Superior temporal gyrus (tissue), 1 donor: ENCODE measurements at regions not wholly inside any gene's neighbourhood (a gene's known extent, or its start where the extent isn't known, plus 50 kb on each side); places are given as distances from the start of the nearest gene placed in this dataset.
"Not testable (repeated sequence)": the region's sequence is repeated elsewhere in the genome, so short reads cannot be mapped to it uniquely, and the experiment has no call there.

Experiments
- DNase-seq: peaks from one replicate; pipeline ENCODE4 v3.0.0-alpha.2; 2016; ENCODE audit errors: extremely low spot score

- DNase-seq: no peak
These were observed 55.2 kb upstream of the SLIT2 start for GRCh38 chr4:20196476-20196875.

DNA sequence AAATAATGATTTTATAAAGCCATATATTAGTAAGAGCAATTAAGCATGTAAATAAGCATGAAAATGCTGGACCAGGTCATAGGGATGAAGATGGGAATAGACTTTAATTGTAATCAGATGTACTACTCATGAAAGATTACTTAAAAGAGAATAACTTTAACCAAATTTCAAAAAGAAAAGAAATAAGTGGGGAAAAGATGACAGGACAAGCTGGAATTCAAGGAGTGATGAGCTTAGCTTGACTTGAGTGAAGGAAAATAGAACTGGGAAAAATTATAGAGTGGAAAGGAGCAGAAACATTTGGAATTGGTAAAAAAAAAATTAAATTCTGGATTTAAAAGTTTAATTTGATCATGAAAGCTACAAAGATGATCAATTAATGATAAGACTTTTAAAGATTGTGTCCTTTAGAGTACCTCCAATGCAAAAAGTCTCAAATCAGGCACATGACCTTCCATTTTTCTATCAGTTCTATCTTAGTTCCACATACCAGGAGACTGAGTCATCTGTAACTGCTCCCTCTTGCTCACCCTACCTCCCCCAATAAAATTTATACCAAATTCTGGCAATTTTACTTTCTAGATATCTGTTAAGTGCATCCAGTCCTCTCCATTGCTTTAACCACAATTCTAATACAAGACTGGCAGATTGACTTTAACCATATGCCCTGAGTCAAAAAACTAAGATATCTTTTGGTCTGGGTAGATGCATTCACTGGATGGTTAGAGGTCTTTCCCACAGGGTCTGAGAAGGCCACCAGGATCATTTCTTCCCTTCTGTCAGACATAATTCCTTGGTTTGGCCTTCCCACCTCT is 56.4 kb upstream of the SLIT2 start:
- no peak for DNase-seq

GRCh38 chr4:20194123-20195013 is 57.3 kb upstream of the SLIT2 start:
- no peak for DNase-seq

DNA sequence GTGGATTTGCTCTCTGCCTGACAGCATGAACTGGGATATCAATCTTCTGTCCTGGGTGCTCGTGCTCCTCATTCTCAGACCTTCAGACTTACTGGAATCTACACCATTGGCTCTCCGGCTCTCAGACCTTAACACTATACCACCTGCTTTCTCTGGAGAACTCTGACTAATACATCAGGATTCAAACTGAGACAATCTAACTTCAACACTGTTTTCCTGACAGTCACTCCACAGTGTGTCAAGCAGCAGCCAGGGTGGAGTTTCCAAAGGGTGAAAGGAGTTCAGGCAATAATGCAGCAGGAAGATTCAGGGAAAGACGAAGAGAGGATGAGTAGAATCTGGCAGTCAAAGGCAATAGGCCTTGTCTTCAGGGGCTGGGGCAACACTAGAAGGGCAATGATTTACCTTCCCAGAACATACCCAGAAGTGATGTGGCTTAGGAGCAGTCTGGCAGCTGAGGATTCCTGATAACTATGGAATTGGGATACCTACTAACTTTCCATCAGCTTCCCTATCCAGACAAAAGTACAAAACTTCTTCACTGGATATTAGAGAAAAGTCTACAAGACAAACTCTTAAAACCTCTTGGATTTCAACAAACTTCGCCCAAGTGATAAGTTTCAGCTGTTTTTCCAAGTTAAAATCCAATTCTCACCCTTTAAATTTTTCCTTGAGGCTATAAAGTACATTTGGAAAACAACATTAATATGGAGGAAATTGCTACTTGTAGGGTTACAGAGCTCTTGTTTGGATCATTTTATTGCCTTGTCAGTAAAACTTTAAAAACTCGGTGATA is 58.4 kb upstream of the SLIT2 start:
- DNase-seq: no peak

DNA sequence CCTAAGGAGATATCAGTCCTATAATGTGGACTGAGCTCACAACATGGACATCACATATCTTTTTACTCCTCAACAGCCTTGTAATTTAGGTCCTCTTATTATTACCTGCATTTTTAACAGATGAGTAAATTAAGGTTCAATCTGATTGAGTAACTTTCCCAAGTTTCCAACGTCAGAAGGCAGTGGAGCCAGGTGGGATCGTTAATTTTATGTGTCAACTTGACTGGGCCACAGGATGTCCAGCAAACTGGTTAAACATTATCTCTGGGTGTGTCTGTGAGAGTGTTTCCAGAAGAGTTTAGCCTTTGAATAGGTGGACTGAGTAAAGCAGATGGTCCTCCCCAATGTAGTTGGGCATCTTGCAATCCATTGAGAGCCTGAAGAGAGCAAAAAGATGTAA is 59.0 kb upstream of the SLIT2 start:
- DNase-seq: no peak

DNA sequence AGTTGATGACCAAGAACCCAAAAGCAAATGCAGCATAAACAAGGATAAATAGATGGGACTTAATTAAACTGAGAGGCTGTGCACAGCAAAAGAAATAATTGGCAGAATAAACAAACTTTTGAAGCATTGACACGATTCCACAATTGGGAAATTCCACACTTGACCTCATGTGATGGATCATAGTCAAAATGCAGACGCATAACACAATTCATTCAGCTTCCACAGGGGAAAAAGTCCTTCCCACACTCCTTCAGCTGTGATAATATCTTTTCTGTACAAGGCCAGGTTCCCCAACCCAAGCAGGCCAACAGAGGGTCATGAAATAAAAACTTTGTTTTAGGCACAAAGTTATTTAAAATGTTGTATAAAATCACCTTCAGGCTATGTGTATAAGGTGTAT is 66.6 kb upstream of the SLIT2 start:
- no peak for DNase-seq

- DNase-seq: not testable (repeated sequence)
These were observed 68.6 kb upstream of the SLIT2 start for GRCh38 chr4:20183131-20183530.

- DNase-seq: no peak
These were observed 69.8 kb upstream of the SLIT2 start for GRCh38 chr4:20181926-20182325.

DNA sequence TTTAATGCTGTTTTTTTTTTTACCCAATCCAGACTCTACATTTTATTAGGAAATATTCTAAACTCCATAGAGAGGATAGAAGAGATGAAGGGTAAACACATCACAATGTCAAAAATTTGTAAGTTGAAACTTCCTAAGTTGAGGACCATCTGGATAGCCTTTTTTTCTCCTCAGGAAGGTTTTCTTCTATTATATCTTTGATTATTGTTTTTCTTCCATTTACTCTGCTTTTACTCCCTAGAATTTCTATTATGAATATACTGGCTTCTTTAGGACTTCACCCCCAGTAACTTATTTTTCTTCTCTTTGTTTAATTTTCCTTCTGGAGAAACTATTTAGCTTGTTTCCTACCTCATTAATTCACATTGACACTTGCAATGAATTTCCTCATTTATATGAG is 71.2 kb upstream of the SLIT2 start:
- DNase-seq: no peak

- DNase-seq: no peak
These were observed 72.7 kb upstream of the SLIT2 start for GRCh38 chr4:20178902-20179576.

DNA sequence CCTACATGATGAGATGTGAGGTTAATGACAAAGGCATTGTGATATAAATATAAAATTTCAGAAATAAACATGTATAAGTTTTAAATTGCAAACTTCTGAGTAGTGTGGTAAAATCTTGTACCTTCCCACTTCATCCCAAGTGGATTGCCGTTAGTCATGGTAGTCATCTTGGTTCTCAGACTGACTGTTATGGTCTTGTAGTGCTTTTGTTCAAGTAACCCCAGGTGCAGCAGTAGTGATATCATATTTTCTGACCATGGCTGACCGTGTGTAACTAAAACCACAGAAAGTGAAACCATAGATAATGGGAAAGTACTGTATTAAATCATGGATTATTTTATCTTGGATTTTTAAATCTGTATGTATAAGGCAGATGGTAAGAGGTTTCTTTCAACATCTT is 74.8 kb upstream of the SLIT2 start:
- DNase-seq: no peak

DNA sequence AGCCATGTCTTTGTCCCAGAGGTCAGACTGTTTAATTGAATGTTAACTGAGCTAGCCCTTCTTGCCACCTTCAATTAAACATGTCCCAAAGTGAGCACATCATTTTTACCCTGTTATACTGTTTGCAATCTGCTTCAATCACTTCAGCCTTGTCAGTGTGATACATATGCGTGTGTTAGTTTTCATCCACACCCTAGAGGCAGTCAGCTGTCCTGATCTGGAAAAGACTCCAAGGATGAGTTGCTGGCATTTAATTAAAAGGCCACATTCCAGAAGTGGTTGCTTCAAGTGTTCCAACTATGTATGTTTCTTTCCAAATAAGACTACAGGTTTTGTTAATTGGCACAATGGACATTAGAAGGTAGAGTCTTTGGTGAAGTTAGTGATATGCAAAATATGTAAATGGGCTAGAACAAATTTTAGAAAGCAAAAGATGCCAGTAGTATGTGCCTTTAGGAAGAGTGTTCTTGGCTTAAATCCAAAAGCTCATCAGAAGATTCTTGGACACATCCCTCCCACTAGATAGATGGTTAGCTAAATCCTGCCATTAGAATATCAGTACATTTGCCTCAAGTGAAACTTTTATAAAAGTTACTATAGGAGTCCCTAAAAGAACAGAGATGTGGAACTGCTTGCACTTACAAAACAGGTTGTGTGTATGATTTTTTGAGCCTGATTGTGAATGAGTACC is 79.5 kb upstream of the SLIT2 start:
- DNase-seq: no peak

DNA sequence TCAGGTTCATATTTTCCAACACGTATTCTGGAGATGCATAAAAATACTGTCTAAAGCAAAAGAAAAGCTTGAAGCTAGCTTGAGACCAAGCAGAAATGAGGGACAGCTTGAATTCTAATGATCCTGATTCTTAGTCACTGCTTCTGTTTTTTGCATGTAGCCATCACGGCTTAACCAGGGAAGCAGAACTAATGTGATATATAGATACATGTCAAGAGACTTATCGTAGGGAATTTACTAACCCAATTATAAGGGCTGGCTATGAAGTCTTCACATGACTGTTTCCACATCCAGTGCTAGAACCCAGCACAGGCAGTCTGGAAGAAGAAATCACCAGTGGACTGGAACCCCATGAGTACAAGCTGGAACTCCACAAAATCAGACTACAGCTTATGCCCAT is 85.2 kb upstream of the SLIT2 start:
- DNase-seq: no peak

DNA sequence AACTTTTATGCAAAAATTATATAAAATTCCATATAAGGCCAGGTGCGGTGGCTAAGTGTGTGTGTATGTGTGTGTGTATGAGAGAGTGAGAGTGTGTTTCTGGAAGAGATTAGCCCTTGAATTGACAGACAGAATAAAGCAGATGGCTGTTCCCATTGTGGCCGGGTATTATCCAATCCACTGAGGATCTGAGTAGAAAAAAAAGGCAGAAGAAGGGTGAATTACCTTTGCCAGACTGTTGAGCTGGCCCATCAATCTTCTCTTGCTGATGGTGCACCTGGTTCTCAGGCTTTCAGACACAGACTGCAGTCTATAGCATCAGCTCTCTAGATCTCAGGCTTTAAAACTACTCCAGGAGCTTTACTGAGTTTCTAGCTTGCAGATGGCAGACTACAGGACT is 92.2 kb upstream of the SLIT2 start:
- no peak for DNase-seq

DNA sequence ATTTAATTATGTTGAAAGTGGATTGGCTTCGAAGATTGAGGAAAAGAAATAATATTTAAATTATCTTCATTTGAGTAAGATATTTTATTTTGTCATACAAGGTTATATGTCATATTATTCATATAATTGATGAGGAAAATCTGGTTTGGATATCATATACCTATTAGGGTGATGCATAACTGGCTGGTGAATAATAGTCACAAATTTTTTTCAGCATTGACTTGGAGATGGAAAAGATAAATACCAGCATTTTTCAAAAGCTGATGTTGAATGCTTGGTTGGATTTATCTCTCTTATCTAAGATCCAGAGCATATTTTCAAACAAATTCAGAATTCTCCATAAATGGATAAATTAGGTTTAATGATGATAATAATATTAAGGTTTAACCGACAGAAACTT is 93.5 kb upstream of the SLIT2 start:
- DNase-seq: no peak

GRCh38 chr4:20151436-20151835 is 100.3 kb upstream of the SLIT2 start:
- no peak for DNase-seq

GRCh38 chr4:20149143-20149542 is 102.6 kb upstream of the SLIT2 start:
- not testable (repeated sequence) for DNase-seq

GRCh38 chr4:20137176-20137575 is 114.5 kb upstream of the SLIT2 start:
- DNase-seq: no peak

- DNase-seq: no peak
These were observed 124.1 kb upstream of the SLIT2 start for GRCh38 chr4:20127626-20128025.

DNA sequence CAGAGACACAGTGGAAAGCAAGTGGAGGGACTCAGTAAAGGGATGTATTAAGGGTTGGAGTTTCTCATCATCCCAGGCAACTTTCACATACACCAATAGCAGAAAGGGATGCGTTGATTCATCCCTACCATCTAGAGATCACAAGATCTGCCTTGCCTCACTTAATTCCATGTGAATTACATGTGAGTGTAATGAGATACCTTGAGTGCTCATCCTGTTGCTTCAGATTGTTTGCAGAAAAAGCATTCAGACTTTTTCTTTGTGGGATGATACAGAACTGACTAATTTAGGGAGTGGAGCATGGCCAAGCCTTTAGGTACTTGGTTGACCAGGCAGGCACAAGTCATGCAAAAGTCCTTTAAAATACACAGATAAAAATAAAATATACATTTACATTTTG is 124.8 kb upstream of the SLIT2 start:
- DNase-seq: no peak
